ENCODE measurements at regions not wholly inside any gene's neighbourhood (a gene's known extent, or its start where the extent isn't known, plus 50 kb on each side); places are given as distances from the start of the nearest gene placed in this dataset.

- TF ChIP-seq CTCF (IDR thresholded peaks at IDR 0.05) (no peak), POLR2A (IDR thresholded peaks at IDR 0.05) (no peak)
These were observed 75.3 kb upstream of the IL12B start for GRCh38 chr5:159405611-159406031.
